ENCODE measurements at regions not wholly inside any gene's neighbourhood (a gene's known extent, or its start where the extent isn't known, plus 50 kb on each side); places are given as distances from the start of the nearest gene placed in this dataset.

- Histone ChIP-seq H2BK120ac (replicated peaks; ENCODE audit: low read depth, low read length) (no peak overlapping the region), H3K23me2 (ENCODE audit: low read depth, low read length) (peaks cover 12% of the 10 kb centered on the region; the same call in 1 of the 2 replicates), H2BK12ac (ENCODE audit: low read depth, low read length) (no peak overlapping the region), H3K14ac (ENCODE audit: insufficient read length) (no peak overlapping the region), H4K91ac (replicated peaks; ENCODE audit: insufficient read length, low read length) (no peak overlapping the region), H2BK15ac (ENCODE audit: low read length) (no peak overlapping the region), H2BK5ac (ENCODE audit: low read depth, low read length) (no peak overlapping the region), H3K9ac (replicated peaks in 1 of 4; ENCODE audit: extremely low read depth in 1 of 4, low read depth in 3 of 4, low read length in 3 of 4) (no peak overlapping the region), H2AK5ac (ENCODE audit: low read depth, low read length) (no peak overlapping the region), H3K36me3 (ENCODE audit: control insufficient read depth in 2 of 4, insufficient read depth in 4 of 4, low read length in 3 of 4) (no peaks in the 10 kb centered on the region), H3K4me1 (replicated peaks in 1 of 4; ENCODE audit: control insufficient read depth in 3 of 4, insufficient read depth in 4 of 4, low read length in 3 of 4) (no peaks in the 10 kb centered on the region), H3K27ac (ENCODE audit: low read depth, low read length) (no peak overlapping the region), H2AFZ (ENCODE audit: low read length) (no peak overlapping the region), H3K56ac (replicated peaks; ENCODE audit: insufficient read length, low read depth, low read length) (no peak overlapping the region), H3K9me3 (ENCODE audit: insufficient read depth in 2 of 2, low read depth in 1 of 2, low read length in 1 of 2) (peaks cover 84 to 92% of the 10 kb centered on the region in 2 experiments), H3K27me3 (replicated peaks in 1 of 4; ENCODE audit: control insufficient read depth in 3 of 4, extremely low read depth in 1 of 4, insufficient read depth in 3 of 4, low read length in 3 of 4) (no peaks in the 10 kb centered on the region), H4K20me1 (replicated peaks in 1 of 2; ENCODE audit: control insufficient read depth in 1 of 2, insufficient read depth in 2 of 2, low read length in 2 of 2) (peaks cover 0 to 5% of the 10 kb centered on the region in 2 experiments), H4K8ac (ENCODE audit: extremely low read depth, insufficient read depth, low read length) (no peak overlapping the region), H3K23ac (ENCODE audit: insufficient read length) (no peak overlapping the region), H3K4me3 (ENCODE audit: extremely low read depth in 1 of 4, insufficient read depth in 2 of 4, low read depth in 3 of 4, low read length in 4 of 4) (no peak overlapping the region), H4K5ac (ENCODE audit: insufficient read length, low read depth, low read length) (no peak overlapping the region), H3K79me2 (ENCODE audit: control insufficient read depth in 1 of 2, insufficient read depth in 2 of 2, low read length in 2 of 2) (no peaks in the 10 kb centered on the region), H3K4me2 (ENCODE audit: insufficient read depth in 1 of 2, low read depth in 2 of 2, low read length in 2 of 2) (no peak overlapping the region), H3K18ac (ENCODE audit: extremely low read depth, low read length) (no peak overlapping the region), H2BK20ac (ENCODE audit: low read length) (no peak overlapping the region), H3K79me1 (ENCODE audit: low read depth, low read length) (no peaks in the 10 kb centered on the region), H3K4ac (replicated peaks; ENCODE audit: insufficient read length, low read depth, low read length) (no peak overlapping the region)
- POLR2A ChIA-PET (ENCODE audit: partially characterized antibody) = no interaction called here
- TF ChIP-seq CBX5 (IDR thresholded peaks at IDR 0.05; ENCODE audit: low read depth, low read length) = no peak
- TF ChIP-seq USF2 (IDR thresholded peaks at IDR 0.05; ENCODE audit: low read length) = no peak
- no peak for TF ChIP-seq SUZ12 (IDR thresholded peaks at IDR 0.05; ENCODE audit: low read length)
- TF ChIP-seq SAP30 (IDR thresholded peaks at IDR 0.05; ENCODE audit: insufficient read depth, insufficient replicate concordance, low read length) = no peak
- no peak for TF ChIP-seq BRCA1 (IDR thresholded peaks at IDR 0.05; ENCODE audit: low read depth, low read length)
- TF ChIP-seq JUN (IDR thresholded peaks at IDR 0.05; ENCODE audit: low read depth, low read length) = no peak
- TF ChIP-seq CREB1 (IDR thresholded peaks at IDR 0.05) = no peak
- CTCF ChIA-PET (ENCODE audit: partially characterized antibody) = no interaction called here
- no peak for FAIRE-seq
- DNase-seq (ENCODE audit: low read depth in 1 of 2, low spot score in 2 of 2) = no peak
- WGBS, 2 experiments (ENCODE audit: extremely low coverage in 1 of 2, insufficient coverage in 1 of 2, insufficient read length in 1 of 2, insufficient replicate concordance in 2 of 2, low coverage in 1 of 2, low lambda C conversion rate in 2 of 2, missing lambda C conversion rate in 1 of 2) = 84% methylated on average over 12 of the region's 13 CpGs; no CpG with 5 or more reads in 1 of the 2 experiments
These were observed 58.3 kb upstream of the ACTRT2 start for GRCh38 chr1:2962946-2963345.
